Gastroesophageal sphincter (tissue), 4 donors: ENCODE measurements at regions not wholly inside any gene's neighbourhood (a gene's known extent, or its start where the extent isn't known, plus 50 kb on each side); places are given as distances from the start of the nearest gene placed in this dataset.

Experiments
- ATAC-seq: fragments of 150-250 bp; one replicate; pipeline ENCODE4 v1.9.1; 2016; ENCODE audit warnings: mild to moderate bottlenecking, moderate library complexity
- H3K27ac ChIP-seq, 4 donors: fragments of 200-600 bp; sonication (generic) in 3 of 4; 1 replicate in 3 of 4; 2 replicates in 1 of 4; pipeline ENCODE4 v1.5.1; 2016 to 2019
- H3K27me3 ChIP-seq: fragments of 200-600 bp; sonication (generic); one replicate; pipeline ENCODE4 v1.5.1; 2019
- H3K36me3 ChIP-seq, 2 donors: fragments of 200-600 bp; sonication (generic); one replicate each; pipeline ENCODE4 v1.5.1; 2019; ENCODE audit warnings: control low read depth in 1 of 2
- H3K4me1 ChIP-seq, 3 donors: fragments of 200-600 bp; sonication (generic); 1 replicate in 2 of 3; 2 replicates in 1 of 3; pipeline ENCODE4 v1.5.1; 2016 to 2019; ENCODE audit warnings: control low read depth in 2 of 3
- H3K4me3 ChIP-seq, 2 donors: fragments of 200-600 bp; sonication (generic); one replicate each; pipeline ENCODE4 v1.5.1; 2019; ENCODE audit warnings: mild to moderate bottlenecking in 1 of 2, moderate library complexity in 1 of 2
- H3K9me3 ChIP-seq, 3 donors: fragments of 200-600 bp; sonication (generic); one replicate each; pipeline ENCODE4 v1.5.1; 2017 to 2019; ENCODE audit warnings: control low read depth in 2 of 3
- CTCF ChIP-seq, 4 experiments: fragments of 200-600 bp in 2 of 4; fragments of 450-650 bp in 2 of 4; sonication (generic) in 1 of 4; IDR thresholded peaks; one replicate each; pipeline ENCODE4 v1.5.1; 2017 to 2019; ENCODE audit warnings: antibody characterized with exemption in 4 of 4, mild to moderate bottlenecking in 2 of 4, moderate library complexity in 2 of 4
- EP300 ChIP-seq: sonication (generic); formaldehyde crosslinking; IDR thresholded peaks from one replicate; pipeline ENCODE4 v1.6.1; 2017; ENCODE audit warnings: antibody characterized with exemption, mild to moderate bottlenecking
- POLR2A ChIP-seq, 2 donors: fragments of 450-650 bp; IDR thresholded peaks; one replicate each; pipeline ENCODE4 v1.6.1; 2017; ENCODE audit warnings: antibody characterized with exemption in 2 of 2, mild to moderate bottlenecking in 2 of 2, moderate library complexity in 1 of 2
- POLR2AphosphoS5 ChIP-seq: sonication (generic); formaldehyde crosslinking; IDR thresholded peaks from one replicate; pipeline ENCODE4 v1.6.1; 2017; ENCODE audit warnings: antibody characterized with exemption
- WGBS, 2 donors: methylation state at CpG; one replicate each; pipeline ENCODE4 v1.1.5; 2018; ENCODE audit warnings: low coverage in 1 of 2; 5-methylcytosine and 5-hydroxymethylcytosine counted together

- no peaks in the 10 kb centered on the region for H3K9me3 ChIP-seq
- no peak for ATAC-seq
- WGBS, 2 donors = 57 to 61% methylated on average over 7 of the region's 7 CpGs
- TF ChIP-seq POLR2A (IDR thresholded peaks at IDR 0.05) = no peak
- no peak for TF ChIP-seq CTCF (IDR thresholded peaks at IDR 0.05)
- TF ChIP-seq POLR2AphosphoS5 = no peak
- no peak for TF ChIP-seq EP300
- H3K4me3 ChIP-seq = no peak overlapping the region
- H3K36me3 ChIP-seq = no peaks in the 10 kb centered on the region
- H3K27me3 ChIP-seq = peaks cover 12% of the 10 kb centered on the region
- no peak overlapping the region for H3K27ac ChIP-seq
- H3K4me1 ChIP-seq = no peaks in the 10 kb centered on the region
Measured at GRCh38 chr2:72000110-72000509, 147.6 kb downstream of the CYP26B1 start.

- Histone ChIP-seq H3K4me3 (no peak overlapping the region), H3K36me3 (no peaks in the 10 kb centered on the region), H3K9me3 (no peaks in the 10 kb centered on the region), H3K27ac (no peak overlapping the region), H3K27me3 (peaks cover 12% of the 10 kb centered on the region), H3K4me1 (no peaks in the 10 kb centered on the region)
- no peak for ATAC-seq
- no peak for TF ChIP-seq POLR2A (IDR thresholded peaks at IDR 0.05)
- TF ChIP-seq CTCF (IDR thresholded peaks at IDR 0.05) = no peak
- no peak for TF ChIP-seq EP300
- TF ChIP-seq POLR2AphosphoS5 = no peak
- WGBS, 2 donors = 81 to 83% methylated on average over 3 to 5 of the region's 5 CpGs
Measured at GRCh38 chr2:71999580-71999979, 148.1 kb downstream of the CYP26B1 start.

- TF ChIP-seq CTCF (IDR thresholded peaks at IDR 0.05) (no peak), POLR2AphosphoS5 (no peak), POLR2A (IDR thresholded peaks at IDR 0.05) (no peak), EP300 (no peak)
- Histone ChIP-seq H3K27ac (no peak overlapping the region), H3K9me3 (no peaks in the 10 kb centered on the region), H3K4me1 (no peaks in the 10 kb centered on the region), H3K27me3 (peaks cover 12% of the 10 kb centered on the region), H3K4me3 (no peak overlapping the region), H3K36me3 (no peaks in the 10 kb centered on the region)
- ATAC-seq = no peak
Measured at GRCh38 chr2:71997843-71998242, 149.8 kb downstream of the CYP26B1 start.

GRCh38 chr2:71995067-71995665, 152.5 kb downstream of the CYP26B1 start:
- H3K4me3 ChIP-seq = no peak overlapping the region
- no peak overlapping the region for H3K27ac ChIP-seq
- H3K36me3 ChIP-seq = no peaks in the 10 kb centered on the region
- WGBS, 2 donors = 64 to 83% methylated on average over 3 of the region's 3 CpGs
- no peaks in the 10 kb centered on the region for H3K4me1 ChIP-seq
- TF ChIP-seq CTCF (IDR thresholded peaks at IDR 0.05) (peak in 2 of 4 experiments; percentile 29 to 43), POLR2AphosphoS5 (no peak)
- ATAC-seq = no peak
- peaks cover 9% of the 10 kb centered on the region for H3K27me3 ChIP-seq
- H3K9me3 ChIP-seq = no peaks in the 10 kb centered on the region

GRCh38 chr2:71992036-71992435, 155.6 kb downstream of the CYP26B1 start:
- H3K36me3 ChIP-seq = no peaks in the 10 kb centered on the region
- no peak overlapping the region for H3K4me3 ChIP-seq
- H3K27me3 ChIP-seq = no peaks in the 10 kb centered on the region
- ATAC-seq = no peak
- no peak for TF ChIP-seq CTCF (IDR thresholded peaks at IDR 0.05)
- no peak for TF ChIP-seq EP300
- no peak for TF ChIP-seq POLR2A (IDR thresholded peaks at IDR 0.05)
- TF ChIP-seq POLR2AphosphoS5 = no peak
- 52 to 75% methylated on average over 2 of the region's 2 CpGs for WGBS, 2 donors
- no peak overlapping the region for H3K27ac ChIP-seq
- no peaks in the 10 kb centered on the region for H3K9me3 ChIP-seq
- H3K4me1 ChIP-seq = no peaks in the 10 kb centered on the region
